Spleen (tissue), 11 donors: ENCODE measurements at regions not wholly inside any gene's neighbourhood (a gene's known extent, or its start where the extent isn't known, plus 50 kb on each side); places are given as distances from the start of the nearest gene placed in this dataset.

Experiments used
- DNase-seq: peaks from one replicate; pipeline ENCODE4 v3.0.0-alpha.2; 2020
- H3K27ac ChIP-seq, 8 donors: fragments of 200-600 bp; sonication (generic) in 7 of 8; 1 replicate in 4 of 8; 2 replicates in 4 of 8; pipeline versions ENCODE4 v1.5.0 to v1.8.0; 2016 to 2021; ENCODE audit warnings: inconsistent platforms in 4 of 8, mild to moderate bottlenecking in 4 of 8, moderate library complexity in 1 of 8
- H3K27me3 ChIP-seq, 7 donors: fragments of 200-600 bp; sonication (generic) in 6 of 7; replicated peaks in 1 of 7; 1 replicate in 4 of 7; 2 replicates in 3 of 7; pipeline versions ENCODE4 v1.5.0 to v1.8.0; 2016 to 2021; ENCODE audit warnings: inconsistent platforms in 3 of 7, mild to moderate bottlenecking in 1 of 7
- H3K36me3 ChIP-seq, 6 donors: fragments of 200-600 bp; sonication (generic) in 5 of 6; 1 replicate in 4 of 6; 2 replicates in 2 of 6; pipeline versions ENCODE4 v1.5.0 to v1.8.0; 2016 to 2021; ENCODE audit warnings: inconsistent platforms in 2 of 6
- H3K4me1 ChIP-seq, 6 donors: fragments of 200-600 bp; sonication (generic) in 5 of 6; 1 replicate in 3 of 6; 2 replicates in 3 of 6; pipeline versions ENCODE4 v1.5.0 to v1.8.0; 2016 to 2021; ENCODE audit warnings: inconsistent platforms in 3 of 6
- H3K4me3 ChIP-seq, 8 donors: fragments of 200-600 bp; sonication (generic) in 7 of 8; 1 replicate in 4 of 8; 2 replicates in 4 of 8; pipeline versions ENCODE4 v1.5.0 to v1.8.0; 2016 to 2021; ENCODE audit warnings: inconsistent platforms in 4 of 8, mild to moderate bottlenecking in 4 of 8, moderate library complexity in 2 of 8
- H3K9me3 ChIP-seq, 8 donors: fragments of 200-600 bp; sonication (generic) in 7 of 8; 1 replicate in 4 of 8; 2 replicates in 4 of 8; pipeline versions ENCODE4 v1.5.0 to v1.8.0; 2016 to 2021; ENCODE audit warnings: inconsistent platforms in 4 of 8
- POLR2A ChIP-seq, 3 donors: fragments of 450-650 bp; IDR thresholded peaks; one replicate each; pipeline ENCODE4 v1.5.1; 2017; ENCODE audit warnings: antibody characterized with exemption in 3 of 3, mild to moderate bottlenecking in 1 of 3
- POLR2AphosphoS5 ChIP-seq, 3 donors: sonication (generic); formaldehyde crosslinking; IDR thresholded peaks; one replicate each; pipeline ENCODE4 v1.5.1; 2017; ENCODE audit warnings: antibody characterized with exemption in 3 of 3
- WGBS, 5 donors: extraction: QIAGEN DNeasy Blood & Tissue Kit in 3 of 5; methylation state at CpG; one replicate each; pipeline versions ENCODE4 v1.1.5 to v1.1.7; 2013 to 2018; 5-methylcytosine and 5-hydroxymethylcytosine counted together
- intact Hi-C: fragments of 100-400 bp; cut with DNase I; formaldehyde crosslinking; loops from one replicate; pipeline ENCODE4 v1.15.0; 2023; ENCODE audit warnings: low total_unique reads
- TF ChIP-seq, protein P1 (sequence below), 11 experiments: fragments of 200-600 bp in 7 of 11; fragments of 450-650 bp in 4 of 11; sonication (generic) in 4 of 11; IDR thresholded peaks in 8 of 11; conservative IDR thresholded peaks in 3 of 11; 1 replicate in 7 of 11; 2 replicates in 4 of 11; pipeline versions ENCODE4 v1.4.0 to v1.8.0; 2016 to 2021; ENCODE audit warnings: antibody characterized with exemption in 11 of 11, inconsistent platforms in 4 of 11, mild to moderate bottlenecking in 1 of 11
- donor health status: healthy with polysubstance abuse.
- donor health status: DM: no; HTN: no; CAD: no; lungs with moderate emphysema.
- donor health status: DM: no; HTN: no; CAD: no.
- donor health status: Bipolar disorder and iron deficiency.
- donor health status: healthy.
- donor health status: DM: no; HTN: no; CAD: no.
- donor health status: DM: yes; HTN: yes; CAD: no.

DNA sequence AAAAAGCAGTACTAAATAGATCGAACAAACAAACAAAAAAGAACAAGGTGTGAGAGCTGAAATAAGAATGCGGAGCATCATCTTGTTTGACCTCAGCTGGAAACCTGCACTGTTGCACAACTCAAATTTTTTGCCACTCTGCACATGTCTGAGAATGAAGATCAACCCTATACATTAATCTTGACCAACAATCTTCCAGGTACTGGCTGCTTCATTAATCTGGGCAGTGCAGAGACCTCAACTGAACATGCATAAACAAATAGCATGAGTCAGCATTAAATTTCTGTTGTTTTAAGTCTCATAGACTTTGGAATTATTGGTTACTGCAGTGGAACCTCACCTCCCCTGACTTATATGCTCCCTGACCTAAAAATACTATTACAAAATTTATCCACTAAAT, 114.6 kb upstream of the FTMT start:
- Histone ChIP-seq H3K4me1 (no peaks in the 10 kb centered on the region), H3K36me3 (no peaks in the 10 kb centered on the region), H3K4me3 (no peak overlapping the region), H3K27ac (no peak overlapping the region), H3K27me3 (no peaks in the 10 kb centered on the region), H3K9me3 (peaks cover 0 to 32% (median 11%) of the 10 kb centered on the region in 8 donors)
- TF ChIP-seq, protein P1, sequence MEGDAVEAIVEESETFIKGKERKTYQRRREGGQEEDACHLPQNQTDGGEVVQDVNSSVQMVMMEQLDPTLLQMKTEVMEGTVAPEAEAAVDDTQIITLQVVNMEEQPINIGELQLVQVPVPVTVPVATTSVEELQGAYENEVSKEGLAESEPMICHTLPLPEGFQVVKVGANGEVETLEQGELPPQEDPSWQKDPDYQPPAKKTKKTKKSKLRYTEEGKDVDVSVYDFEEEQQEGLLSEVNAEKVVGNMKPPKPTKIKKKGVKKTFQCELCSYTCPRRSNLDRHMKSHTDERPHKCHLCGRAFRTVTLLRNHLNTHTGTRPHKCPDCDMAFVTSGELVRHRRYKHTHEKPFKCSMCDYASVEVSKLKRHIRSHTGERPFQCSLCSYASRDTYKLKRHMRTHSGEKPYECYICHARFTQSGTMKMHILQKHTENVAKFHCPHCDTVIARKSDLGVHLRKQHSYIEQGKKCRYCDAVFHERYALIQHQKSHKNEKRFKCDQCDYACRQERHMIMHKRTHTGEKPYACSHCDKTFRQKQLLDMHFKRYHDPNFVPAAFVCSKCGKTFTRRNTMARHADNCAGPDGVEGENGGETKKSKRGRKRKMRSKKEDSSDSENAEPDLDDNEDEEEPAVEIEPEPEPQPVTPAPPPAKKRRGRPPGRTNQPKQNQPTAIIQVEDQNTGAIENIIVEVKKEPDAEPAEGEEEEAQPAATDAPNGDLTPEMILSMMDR (IDR thresholded peaks at IDR 0.05 in 8 of 11, conservative IDR thresholded peaks at IDR 0.05 in 3 of 11): no peak
- TF ChIP-seq POLR2AphosphoS5 (IDR thresholded peaks at IDR 0.05) (no peak), POLR2A (IDR thresholded peaks at IDR 0.05) (no peak)
- intact Hi-C loops: no loop called here
- DNase-seq: no peak
- 87 to 95% (median 88%) methylated on average over 2 of the region's 2 CpGs for WGBS, 5 donors

DNA sequence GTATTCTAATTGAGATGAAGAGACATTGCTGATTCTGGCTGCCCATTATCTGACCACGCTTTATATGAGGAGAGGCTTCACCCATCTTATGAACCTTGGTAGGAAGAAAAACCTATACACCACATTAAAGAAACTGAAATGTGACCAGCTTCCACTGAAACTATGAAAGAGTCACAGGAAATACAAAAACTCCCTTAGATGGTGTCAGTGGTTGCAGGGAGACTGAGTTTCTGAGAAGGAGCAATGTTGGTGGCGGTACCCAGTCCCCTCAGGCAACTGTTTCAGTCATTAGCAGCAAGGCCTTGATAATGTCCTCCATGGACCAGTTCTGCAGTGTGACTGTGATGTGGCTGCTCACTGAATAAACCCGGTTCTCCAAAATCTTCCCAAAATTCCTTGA, 110.5 kb upstream of the FTMT start:
- Histone ChIP-seq H3K4me1 (no peaks in the 10 kb centered on the region), H3K36me3 (no peaks in the 10 kb centered on the region), H3K27ac (no peak overlapping the region), H3K9me3 (peaks cover 0 to 42% (median 11%) of the 10 kb centered on the region in 8 donors), H3K4me3 (no peak overlapping the region), H3K27me3 (no peaks in the 10 kb centered on the region)
- TF ChIP-seq POLR2AphosphoS5 (IDR thresholded peaks at IDR 0.05): no peak
- TF ChIP-seq, protein P1 (IDR thresholded peaks at IDR 0.05 in 8 of 11, conservative IDR thresholded peaks at IDR 0.05 in 3 of 11): no peak
- TF ChIP-seq POLR2A (IDR thresholded peaks at IDR 0.05): no peak
- no peak for DNase-seq
- WGBS, 5 donors: 65 to 87% (median 74%) methylated on average over 3 of the region's 3 CpGs
- intact Hi-C loops: no loop called here

DNA sequence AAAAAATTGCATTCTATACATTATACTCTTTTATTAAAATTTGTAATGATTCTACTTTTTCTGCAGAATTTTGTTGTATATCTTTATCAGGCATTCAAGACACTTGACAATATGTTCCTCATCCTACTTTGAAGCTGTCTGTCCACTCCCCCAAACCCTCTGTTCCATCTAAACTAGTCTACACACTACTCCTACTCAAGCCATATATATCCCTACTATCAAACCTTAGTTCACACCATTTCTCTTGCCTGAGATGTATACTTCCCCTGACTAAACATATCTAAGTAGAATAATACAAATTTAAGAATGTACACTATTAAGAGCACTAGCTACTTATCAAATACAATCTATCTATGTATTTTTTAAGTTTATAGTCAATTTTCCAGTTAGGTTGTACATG, 107.1 kb upstream of the FTMT start:
- peaks cover 0 to 31% (median 6%) of the 10 kb centered on the region in 8 donors for H3K9me3 ChIP-seq
- H3K27ac ChIP-seq: no peak overlapping the region
- no peaks in the 10 kb centered on the region for H3K4me1 ChIP-seq
- H3K27me3 ChIP-seq: no peaks in the 10 kb centered on the region
- intact Hi-C loops: no loop called here
- H3K36me3 ChIP-seq: no peaks in the 10 kb centered on the region
- DNase-seq: no peak
- TF ChIP-seq, protein P1 (IDR thresholded peaks at IDR 0.05 in 8 of 11, conservative IDR thresholded peaks at IDR 0.05 in 3 of 11): no peak
- TF ChIP-seq POLR2AphosphoS5 (IDR thresholded peaks at IDR 0.05): no peak
- no peak for TF ChIP-seq POLR2A (IDR thresholded peaks at IDR 0.05)
- H3K4me3 ChIP-seq: no peak overlapping the region

DNA sequence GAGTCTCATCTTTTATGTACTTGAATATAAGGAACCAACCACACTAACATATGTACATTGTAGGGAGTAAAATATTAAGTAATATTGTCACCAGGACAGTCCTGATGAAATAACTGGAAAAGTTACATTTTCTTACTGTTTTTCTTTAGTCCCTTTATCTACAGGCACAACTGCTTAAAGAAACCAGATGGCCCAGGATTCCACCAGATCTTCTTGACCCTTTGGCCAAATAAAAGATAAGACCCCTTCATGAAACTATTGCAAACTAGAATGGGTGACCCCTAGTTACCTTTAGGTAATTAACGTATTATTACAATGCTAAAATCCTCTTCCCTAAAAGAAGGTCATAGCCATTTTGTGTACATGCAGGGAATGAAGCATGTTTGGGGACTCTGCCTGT, 106.3 kb upstream of the FTMT start:
- Histone ChIP-seq H3K9me3 (peaks cover 0 to 24% (median 1%) of the 10 kb centered on the region in 8 donors), H3K4me1 (no peaks in the 10 kb centered on the region), H3K4me3 (no peak overlapping the region), H3K36me3 (no peaks in the 10 kb centered on the region), H3K27me3 (no peaks in the 10 kb centered on the region), H3K27ac (no peak overlapping the region)
- 68 to 77% (median 74%) methylated on average over 1 of the region's 1 CpG for WGBS, 5 donors
- no peak for DNase-seq
- intact Hi-C loops: no loop called here
- TF ChIP-seq POLR2A (IDR thresholded peaks at IDR 0.05) (no peak), POLR2AphosphoS5 (IDR thresholded peaks at IDR 0.05) (no peak)
- TF ChIP-seq, protein P1 (IDR thresholded peaks at IDR 0.05 in 8 of 11, conservative IDR thresholded peaks at IDR 0.05 in 3 of 11): no peak
